Mucosa of rectum (tissue), 2 donors: ENCODE measurements at regions not wholly inside any gene's neighbourhood (a gene's known extent, or its start where the extent isn't known, plus 50 kb on each side); places are given as distances from the start of the nearest gene placed in this dataset.

Source experiments
- H3K27ac ChIP-seq, 2 donors: one replicate each; pipeline ENCODE4 v1.7.0; 2013; ENCODE audit warnings: inconsistent platforms in 2 of 2, low read depth in 2 of 2, low read length in 2 of 2
- H3K27me3 ChIP-seq, 2 donors: one replicate each; pipeline ENCODE4 v1.7.0; 2013; ENCODE audit warnings: low read length in 2 of 2; ENCODE audit not compliant: control insufficient read depth in 2 of 2, insufficient read depth in 2 of 2
- H3K36me3 ChIP-seq, 2 donors: one replicate each; pipeline ENCODE4 v1.7.0; 2013; ENCODE audit warnings: low read length in 2 of 2; ENCODE audit not compliant: control insufficient read depth in 2 of 2, insufficient read depth in 2 of 2
- H3K4me1 ChIP-seq, 2 donors: one replicate each; pipeline ENCODE4 v1.7.0; 2013; ENCODE audit warnings: low read length in 2 of 2, mild to moderate bottlenecking in 1 of 2; ENCODE audit not compliant: control insufficient read depth in 2 of 2, insufficient read depth in 2 of 2
- H3K4me3 ChIP-seq, 2 donors: one replicate each; pipeline ENCODE4 v1.7.0; 2013; ENCODE audit warnings: low read length in 2 of 2
- H3K9ac ChIP-seq, 2 donors: one replicate each; pipeline ENCODE4 v1.7.0; 2013; ENCODE audit warnings: low read length in 2 of 2, low read depth in 1 of 2, mild to moderate bottlenecking in 1 of 2
- H3K9me3 ChIP-seq, 2 donors: one replicate each; pipeline ENCODE4 v1.7.0; 2013; ENCODE audit warnings: low read length in 2 of 2; ENCODE audit not compliant: control insufficient read depth in 2 of 2
- donor health status: healthy.
- donor health status: Normal muscosa, but diverticular disease.

GRCh38 chr6:92069781-92070180 is 1349.6 kb downstream of the EPHA7 start:
- Histone ChIP-seq H3K4me1 (no peaks in the 10 kb centered on the region), H3K27me3 (no peaks in the 10 kb centered on the region), H3K27ac (no peak overlapping the region), H3K9ac (no peak overlapping the region), H3K36me3 (no peaks in the 10 kb centered on the region), H3K4me3 (no peak overlapping the region), H3K9me3 (no peaks in the 10 kb centered on the region)

GRCh38 chr6:92052513-92052912 is 1366.8 kb downstream of the EPHA7 start:
- no peak overlapping the region for H3K4me3 ChIP-seq
- H3K27ac ChIP-seq = no peak overlapping the region
- H3K27me3 ChIP-seq = no peaks in the 10 kb centered on the region
- H3K9me3 ChIP-seq = no peaks in the 10 kb centered on the region
- no peak overlapping the region for H3K9ac ChIP-seq
- no peaks in the 10 kb centered on the region for H3K4me1 ChIP-seq
- no peaks in the 10 kb centered on the region for H3K36me3 ChIP-seq

GRCh38 chr6:92050216-92050615 is 1369.1 kb downstream of the EPHA7 start:
- H3K9me3 ChIP-seq = no peaks in the 10 kb centered on the region
- no peaks in the 10 kb centered on the region for H3K27me3 ChIP-seq
- H3K4me3 ChIP-seq = no peak overlapping the region
- H3K27ac ChIP-seq = no peak overlapping the region
- H3K9ac ChIP-seq = no peak overlapping the region
- no peaks in the 10 kb centered on the region for H3K36me3 ChIP-seq
- H3K4me1 ChIP-seq = no peaks in the 10 kb centered on the region

- no peak overlapping the region for H3K9ac ChIP-seq
- H3K36me3 ChIP-seq = no peaks in the 10 kb centered on the region
- H3K4me3 ChIP-seq = no peak overlapping the region
- H3K9me3 ChIP-seq = no peaks in the 10 kb centered on the region
- no peaks in the 10 kb centered on the region for H3K4me1 ChIP-seq
- H3K27me3 ChIP-seq = no peaks in the 10 kb centered on the region
- no peak overlapping the region for H3K27ac ChIP-seq
Observed at GRCh38 chr6:92047860-92048259, 1371.5 kb downstream of the EPHA7 start.

GRCh38 chr6:92047152-92047850 is 1372.1 kb downstream of the EPHA7 start:
- Histone ChIP-seq H3K9ac (no peak overlapping the region), H3K27ac (no peak overlapping the region), H3K4me3 (no peak overlapping the region), H3K27me3 (no peaks in the 10 kb centered on the region), H3K4me1 (no peaks in the 10 kb centered on the region), H3K9me3 (no peaks in the 10 kb centered on the region), H3K36me3 (no peaks in the 10 kb centered on the region)

- no peak overlapping the region for H3K4me3 ChIP-seq
- no peak overlapping the region for H3K9ac ChIP-seq
- no peak overlapping the region for H3K27ac ChIP-seq
- H3K27me3 ChIP-seq = no peaks in the 10 kb centered on the region
- H3K9me3 ChIP-seq = no peaks in the 10 kb centered on the region
- H3K36me3 ChIP-seq = no peaks in the 10 kb centered on the region
- no peaks in the 10 kb centered on the region for H3K4me1 ChIP-seq
Observed at GRCh38 chr6:92044312-92044711, 1375.0 kb downstream of the EPHA7 start.

- no peaks in the 10 kb centered on the region for H3K4me1 ChIP-seq
- H3K27ac ChIP-seq = no peak overlapping the region
- H3K9me3 ChIP-seq = no peaks in the 10 kb centered on the region
- no peaks in the 10 kb centered on the region for H3K27me3 ChIP-seq
- H3K4me3 ChIP-seq = no peak overlapping the region
- no peaks in the 10 kb centered on the region for H3K36me3 ChIP-seq
- H3K9ac ChIP-seq = no peak overlapping the region
Observed at GRCh38 chr6:92043777-92044176, 1375.6 kb downstream of the EPHA7 start.

GRCh38 chr6:92026878-92027277 is 1392.5 kb downstream of the EPHA7 start:
- no peaks in the 10 kb centered on the region for H3K27me3 ChIP-seq
- no peaks in the 10 kb centered on the region for H3K9me3 ChIP-seq
- H3K27ac ChIP-seq = no peak overlapping the region
- no peaks in the 10 kb centered on the region for H3K36me3 ChIP-seq
- no peak overlapping the region for H3K4me3 ChIP-seq
- no peaks in the 10 kb centered on the region for H3K4me1 ChIP-seq
- H3K9ac ChIP-seq = no peak overlapping the region

- Histone ChIP-seq H3K27me3 (no peaks in the 10 kb centered on the region), H3K36me3 (no peaks in the 10 kb centered on the region), H3K4me1 (no peaks in the 10 kb centered on the region), H3K9ac (no peak overlapping the region), H3K27ac (no peak overlapping the region), H3K4me3 (no peak overlapping the region), H3K9me3 (no peaks in the 10 kb centered on the region)
Observed at GRCh38 chr6:92024881-92025280, 1394.5 kb downstream of the EPHA7 start.

- H3K27me3 ChIP-seq = no peaks in the 10 kb centered on the region
- no peaks in the 10 kb centered on the region for H3K4me1 ChIP-seq
- H3K9ac ChIP-seq = no peak overlapping the region
- H3K36me3 ChIP-seq = no peaks in the 10 kb centered on the region
- H3K4me3 ChIP-seq = no peak overlapping the region
- no peaks in the 10 kb centered on the region for H3K9me3 ChIP-seq
- no peak overlapping the region for H3K27ac ChIP-seq
Observed at GRCh38 chr6:92024110-92024509, 1395.2 kb downstream of the EPHA7 start.
